Osteoblast (primary cell): ENCODE measurements at regions not wholly inside any gene's neighbourhood (a gene's known extent, or its start where the extent isn't known, plus 50 kb on each side); places are given as distances from the start of the nearest gene placed in this dataset.

Source experiments
- DNase-seq: peaks from one replicate; pipeline ENCODE4 v3.0.0; 2011; ENCODE audit warnings: low spot score, mixed read lengths; ENCODE audit not compliant: insufficient read length; ENCODE audit errors: missing footprints
- H2AFZ ChIP-seq: 2 replicates; pipeline ENCODE4 v1.6.0; 2011; ENCODE audit warnings: mild to moderate bottlenecking, low read length
- H3K27ac ChIP-seq: 2 replicates; pipeline ENCODE4 v1.5.1; 2011; ENCODE audit warnings: mild to moderate bottlenecking, low read depth, low read length, moderate library complexity
- H3K27me3 ChIP-seq: 2 replicates; pipeline ENCODE4 v1.6.0; 2012; ENCODE audit warnings: mild to moderate bottlenecking, control low read depth, inconsistent platforms, low read length, moderate library complexity; ENCODE audit not compliant: insufficient read depth
- H3K36me3 ChIP-seq: 2 replicates; pipeline ENCODE4 v1.5.1; 2011; ENCODE audit warnings: mild to moderate bottlenecking, low read length, control low read depth, moderate library complexity; ENCODE audit not compliant: insufficient read depth
- H3K4me1 ChIP-seq: 2 replicates; pipeline ENCODE4 v1.5.1; 2011; ENCODE audit warnings: mild to moderate bottlenecking, low read length, control low read depth, moderate library complexity; ENCODE audit not compliant: insufficient read depth
- H3K4me2 ChIP-seq: 2 replicates; pipeline ENCODE4 v1.6.0; 2011; ENCODE audit warnings: mild to moderate bottlenecking, low read length; ENCODE audit not compliant: insufficient read depth
- H3K4me3 ChIP-seq: fragments of 200-600 bp; sonication (generic); 3 replicates; pipeline ENCODE4 v1.5.1; 2012; ENCODE audit warnings: mild to moderate bottlenecking, low read length, inconsistent platforms; ENCODE audit not compliant: insufficient read depth
- H3K79me2 ChIP-seq: 2 replicates; pipeline ENCODE4 v1.6.0; 2012; ENCODE audit warnings: mild to moderate bottlenecking, low read length, control low read depth, inconsistent platforms; ENCODE audit not compliant: insufficient read depth
- H3K9me3 ChIP-seq: 2 replicates; pipeline ENCODE4 v1.5.1; 2011; ENCODE audit warnings: low read depth, low read length, control low read depth
- H4K20me1 ChIP-seq: 2 replicates; pipeline ENCODE4 v1.6.0; 2012; ENCODE audit warnings: mild to moderate bottlenecking, low read length, control low read depth; ENCODE audit not compliant: insufficient read depth
- CTCF ChIP-seq: IDR thresholded peaks from 2 replicates; pipeline ENCODE4 v1.5.1; 2011; ENCODE audit warnings: mild to moderate bottlenecking, low read depth, low read length, moderate library complexity; ENCODE audit errors: extremely low read depth

- no peaks in the 10 kb centered on the region for H4K20me1 ChIP-seq
- H2AFZ ChIP-seq: no peak overlapping the region
- no peaks in the 10 kb centered on the region for H3K36me3 ChIP-seq
- H3K27me3 ChIP-seq: no peaks in the 10 kb centered on the region
- no peak overlapping the region for H3K27ac ChIP-seq
- H3K4me1 ChIP-seq: no peaks in the 10 kb centered on the region
- H3K79me2 ChIP-seq: no peaks in the 10 kb centered on the region
- H3K4me3 ChIP-seq: no peak overlapping the region
- TF ChIP-seq CTCF: no peak
- H3K9me3 ChIP-seq: no peaks in the 10 kb centered on the region
- DNase-seq: no peak
- H3K4me2 ChIP-seq: no peak overlapping the region
These were observed 295.8 kb downstream of the MATN1 start for GRCh38 chr1:30427545-30427944.

- H3K27me3 ChIP-seq: no peaks in the 10 kb centered on the region
- H3K36me3 ChIP-seq: no peaks in the 10 kb centered on the region
- no peaks in the 10 kb centered on the region for H3K79me2 ChIP-seq
- TF ChIP-seq CTCF: no peak
- no peak overlapping the region for H3K27ac ChIP-seq
- H2AFZ ChIP-seq: no peak overlapping the region
- no peaks in the 10 kb centered on the region for H3K9me3 ChIP-seq
- DNase-seq: no peak
- no peak overlapping the region for H3K4me2 ChIP-seq
- no peak overlapping the region for H3K4me3 ChIP-seq
- H4K20me1 ChIP-seq: no peaks in the 10 kb centered on the region
- H3K4me1 ChIP-seq: no peaks in the 10 kb centered on the region
These were observed 298.3 kb downstream of the MATN1 start for GRCh38 chr1:30425046-30425445.

DNA sequence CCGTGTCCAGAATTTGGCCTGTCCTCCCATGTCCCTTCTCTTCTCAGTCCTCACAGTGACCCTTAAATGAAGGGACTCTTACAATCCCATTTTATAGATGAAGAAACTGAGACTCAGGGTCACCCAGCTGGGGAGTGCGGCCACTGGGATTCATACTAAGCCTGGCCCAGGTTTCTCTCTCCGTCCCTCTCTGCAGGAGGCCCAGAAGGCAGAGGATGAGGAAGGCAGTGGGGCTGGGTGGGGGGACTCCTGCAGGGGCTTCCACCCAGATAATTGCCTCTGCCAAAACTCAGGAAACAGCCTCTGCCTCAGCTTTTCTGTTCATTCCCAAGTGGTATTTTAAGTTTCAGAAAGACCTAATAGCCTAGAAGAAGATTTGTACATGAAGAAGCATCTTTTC, 299.8 kb downstream of the MATN1 start:
- Histone ChIP-seq H3K79me2 (no peaks in the 10 kb centered on the region), H4K20me1 (no peaks in the 10 kb centered on the region), H3K4me1 (no peaks in the 10 kb centered on the region), H3K4me3 (no peak overlapping the region), H2AFZ (no peak overlapping the region), H3K27me3 (no peaks in the 10 kb centered on the region), H3K27ac (no peak overlapping the region), H3K4me2 (no peak overlapping the region), H3K36me3 (no peaks in the 10 kb centered on the region), H3K9me3 (no peaks in the 10 kb centered on the region)
- DNase-seq: no peak
- TF ChIP-seq CTCF: no peak

DNA sequence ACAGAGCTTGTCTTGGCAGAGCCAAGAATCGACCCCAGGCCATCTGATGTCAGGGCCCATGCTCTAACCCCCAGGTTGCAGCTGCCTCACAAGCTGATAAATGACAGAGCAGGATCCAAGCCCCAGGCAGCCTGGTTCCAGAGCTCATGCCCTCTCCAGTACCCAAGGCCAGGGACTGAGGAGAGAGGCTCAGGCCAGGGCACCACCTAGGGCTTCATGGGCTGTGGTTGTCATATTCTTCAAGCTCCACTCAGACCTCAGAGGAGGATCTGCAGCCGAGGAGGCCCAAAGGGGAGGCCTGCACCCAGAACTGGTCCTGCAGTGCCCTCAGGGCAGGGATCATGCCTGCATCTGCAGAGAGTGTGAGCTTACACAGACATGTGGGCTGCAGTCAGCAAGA, 301.1 kb downstream of the MATN1 start:
- Histone ChIP-seq H3K27ac (no peak overlapping the region), H3K79me2 (no peaks in the 10 kb centered on the region), H3K27me3 (no peaks in the 10 kb centered on the region), H3K4me3 (no peak overlapping the region), H3K9me3 (no peaks in the 10 kb centered on the region), H3K4me1 (no peaks in the 10 kb centered on the region), H3K36me3 (no peaks in the 10 kb centered on the region), H3K4me2 (no peak overlapping the region), H2AFZ (no peak overlapping the region), H4K20me1 (no peaks in the 10 kb centered on the region)
- no peak for DNase-seq
- TF ChIP-seq CTCF: no peak
